ENCODE measurements at regions not wholly inside any gene's neighbourhood (a gene's known extent, or its start where the extent isn't known, plus 50 kb on each side); places are given as distances from the start of the nearest gene placed in this dataset.

DNA sequence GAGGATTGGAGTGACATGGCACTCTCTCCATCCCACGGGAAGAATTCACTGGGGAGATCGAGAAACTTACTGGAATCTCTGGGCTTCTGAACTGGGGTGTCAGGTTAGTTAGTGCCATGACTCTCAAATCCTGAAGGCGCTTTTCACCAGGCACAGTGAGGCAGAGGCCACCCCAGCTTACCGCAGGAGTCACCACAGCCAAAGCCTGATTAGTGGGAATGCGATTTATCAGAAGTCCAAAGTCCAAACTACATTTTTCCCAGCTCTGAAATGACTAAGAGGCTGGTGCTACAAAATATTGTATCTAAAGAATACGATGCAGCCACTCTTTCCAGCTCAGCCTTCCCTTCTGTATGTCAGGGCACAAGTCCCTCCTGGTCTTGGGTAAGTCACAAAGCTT is 334.8 kb upstream of the SHH start:
- H4K20me1 ChIP-seq (replicated peaks; ENCODE audit: control insufficient read depth, extremely low read depth, insufficient read depth, low read length), result no peaks in the 10 kb centered on the region
- dilution Hi-C loops (cut with MboI; ENCODE audit: extremely low pct_ligation_motif_present, low sequenced_read_pairs) (no loop called here), intact Hi-C loops (cut with micrococcal nuclease) (no loop called here)
- ChIA-PET POLR2A (no interaction called here), CTCF (no interaction called here)
- no peak overlapping the region for H3K4me3 ChIP-seq (replicated peaks in 1 of 3; ENCODE audit: insufficient read depth in 1 of 3, low read depth in 1 of 3, low read length in 3 of 3)
- no peak for TF ChIP-seq POLR2AphosphoS5 (IDR thresholded peaks at IDR 0.05; ENCODE audit: insufficient read depth, low read depth, low read length)
- no peak for TF ChIP-seq GATA2 (IDR thresholded peaks at IDR 0.05; ENCODE audit: insufficient read depth, insufficient read length, low read depth, low read length)
- TF ChIP-seq EZH2 (IDR thresholded peaks at IDR 0.05; ENCODE audit: borderline replicate concordance, low read depth, low read length, severe bottlenecking), result no peak
- TF ChIP-seq, protein P1, sequence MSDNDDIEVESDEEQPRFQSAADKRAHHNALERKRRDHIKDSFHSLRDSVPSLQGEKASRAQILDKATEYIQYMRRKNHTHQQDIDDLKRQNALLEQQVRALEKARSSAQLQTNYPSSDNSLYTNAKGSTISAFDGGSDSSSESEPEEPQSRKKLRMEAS (IDR thresholded peaks at IDR 0.05; ENCODE audit: insufficient read depth, insufficient read length), result no peak
- no peak for TF ChIP-seq MYC (IDR thresholded peaks at IDR 0.05; ENCODE audit: low read depth, low read length)
- TF ChIP-seq POLR2A (IDR thresholded peaks at IDR 0.05; ENCODE audit: low read depth, low read length), result no peak
- no peak for TF ChIP-seq JUN (IDR thresholded peaks at IDR 0.05; ENCODE audit: borderline replicate concordance, insufficient read depth, insufficient read length, low read depth)
- TF ChIP-seq FOS (IDR thresholded peaks at IDR 0.05; ENCODE audit: borderline replicate concordance, insufficient read depth, low read length), result no peak
- TF ChIP-seq, protein P2, sequence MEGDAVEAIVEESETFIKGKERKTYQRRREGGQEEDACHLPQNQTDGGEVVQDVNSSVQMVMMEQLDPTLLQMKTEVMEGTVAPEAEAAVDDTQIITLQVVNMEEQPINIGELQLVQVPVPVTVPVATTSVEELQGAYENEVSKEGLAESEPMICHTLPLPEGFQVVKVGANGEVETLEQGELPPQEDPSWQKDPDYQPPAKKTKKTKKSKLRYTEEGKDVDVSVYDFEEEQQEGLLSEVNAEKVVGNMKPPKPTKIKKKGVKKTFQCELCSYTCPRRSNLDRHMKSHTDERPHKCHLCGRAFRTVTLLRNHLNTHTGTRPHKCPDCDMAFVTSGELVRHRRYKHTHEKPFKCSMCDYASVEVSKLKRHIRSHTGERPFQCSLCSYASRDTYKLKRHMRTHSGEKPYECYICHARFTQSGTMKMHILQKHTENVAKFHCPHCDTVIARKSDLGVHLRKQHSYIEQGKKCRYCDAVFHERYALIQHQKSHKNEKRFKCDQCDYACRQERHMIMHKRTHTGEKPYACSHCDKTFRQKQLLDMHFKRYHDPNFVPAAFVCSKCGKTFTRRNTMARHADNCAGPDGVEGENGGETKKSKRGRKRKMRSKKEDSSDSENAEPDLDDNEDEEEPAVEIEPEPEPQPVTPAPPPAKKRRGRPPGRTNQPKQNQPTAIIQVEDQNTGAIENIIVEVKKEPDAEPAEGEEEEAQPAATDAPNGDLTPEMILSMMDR (IDR thresholded peaks at IDR 0.05; ENCODE audit: extremely low read depth in 1 of 2, insufficient read depth in 1 of 2, low read depth in 1 of 2, low read length in 2 of 2), result no peak
- H3K4me1 ChIP-seq (ENCODE audit: control insufficient read depth, extremely low read depth, insufficient read depth, low read length), result no peaks in the 10 kb centered on the region
- H3K9me1 ChIP-seq (replicated peaks; ENCODE audit: control insufficient read depth, extremely low read depth, insufficient read depth, low read length), result no peaks in the 10 kb centered on the region
- no peaks in the 10 kb centered on the region for H3K27me3 ChIP-seq (ENCODE audit: control insufficient read depth in 2 of 2, insufficient read depth in 2 of 2, low read length in 2 of 2)
- no peak for DNase-seq (ENCODE audit: low read depth, low spot score)
- H3K9ac ChIP-seq (replicated peaks; ENCODE audit: extremely low read depth, insufficient read depth, low read length), result no peak overlapping the region
- no peak overlapping the region for H3K4me2 ChIP-seq (ENCODE audit: insufficient read depth, low read length)
- H3K27ac ChIP-seq (ENCODE audit: insufficient read depth, low read depth, low read length), result no peak overlapping the region
- H3K79me2 ChIP-seq (ENCODE audit: control insufficient read depth, insufficient read depth, low read length), result no peaks in the 10 kb centered on the region
- no peaks in the 10 kb centered on the region for H3K36me3 ChIP-seq (ENCODE audit: control insufficient read depth in 2 of 2, extremely low read depth in 1 of 2, insufficient read depth in 2 of 2, low read length in 2 of 2)
- no TSS peak for BruUV-seq (replicated peaks)
- peaks cover 1% of the 10 kb centered on the region for H3K9me3 ChIP-seq (replicated peaks; ENCODE audit: control insufficient read depth, insufficient read depth, low read length)
- H2AFZ ChIP-seq (ENCODE audit: low read depth, low read length), result no peak overlapping the region
- no peak for FAIRE-seq
